Fibroblast of villous mesenchyme (primary cell): ENCODE measurements at regions not wholly inside any gene's neighbourhood (a gene's known extent, or its start where the extent isn't known, plus 50 kb on each side); places are given as distances from the start of the nearest gene placed in this dataset.

Source experiments
- DNase-seq: peaks from one replicate; pipeline ENCODE4 v3.0.0-alpha.2; 2010; ENCODE audit warnings: low read depth
- H3K4me3 ChIP-seq: 2 replicates; pipeline ENCODE4 v1.5.1; 2011; ENCODE audit warnings: low read depth, mild to moderate bottlenecking, low read length
- TF ChIP-seq, protein P1 (sequence below): IDR thresholded peaks from 2 replicates; pipeline ENCODE4 v1.5.1; 2012; ENCODE audit warnings: low read depth, mild to moderate bottlenecking, low read length; ENCODE audit not compliant: insufficient read depth

DNA sequence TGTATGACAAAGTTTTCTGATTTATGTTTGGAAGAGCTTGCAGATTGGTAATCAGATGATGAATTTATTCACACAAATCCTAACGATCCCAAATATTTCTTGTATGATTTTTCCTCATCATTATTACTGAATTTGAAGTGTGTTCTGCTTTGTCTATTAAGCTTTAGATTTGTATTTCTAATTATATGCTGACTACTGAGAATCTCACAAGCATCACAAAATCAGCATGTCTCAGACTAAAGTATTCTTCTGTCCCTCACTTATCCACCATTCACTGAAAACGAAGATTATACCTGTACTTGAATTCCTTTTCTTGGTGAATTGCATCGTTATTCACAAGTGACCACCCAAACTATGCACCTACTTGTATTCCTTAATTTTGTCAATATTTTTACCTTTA lies 796.3 kb upstream of the MAP3K7 start:
- DNase-seq, result no peak
- TF ChIP-seq, protein P1, sequence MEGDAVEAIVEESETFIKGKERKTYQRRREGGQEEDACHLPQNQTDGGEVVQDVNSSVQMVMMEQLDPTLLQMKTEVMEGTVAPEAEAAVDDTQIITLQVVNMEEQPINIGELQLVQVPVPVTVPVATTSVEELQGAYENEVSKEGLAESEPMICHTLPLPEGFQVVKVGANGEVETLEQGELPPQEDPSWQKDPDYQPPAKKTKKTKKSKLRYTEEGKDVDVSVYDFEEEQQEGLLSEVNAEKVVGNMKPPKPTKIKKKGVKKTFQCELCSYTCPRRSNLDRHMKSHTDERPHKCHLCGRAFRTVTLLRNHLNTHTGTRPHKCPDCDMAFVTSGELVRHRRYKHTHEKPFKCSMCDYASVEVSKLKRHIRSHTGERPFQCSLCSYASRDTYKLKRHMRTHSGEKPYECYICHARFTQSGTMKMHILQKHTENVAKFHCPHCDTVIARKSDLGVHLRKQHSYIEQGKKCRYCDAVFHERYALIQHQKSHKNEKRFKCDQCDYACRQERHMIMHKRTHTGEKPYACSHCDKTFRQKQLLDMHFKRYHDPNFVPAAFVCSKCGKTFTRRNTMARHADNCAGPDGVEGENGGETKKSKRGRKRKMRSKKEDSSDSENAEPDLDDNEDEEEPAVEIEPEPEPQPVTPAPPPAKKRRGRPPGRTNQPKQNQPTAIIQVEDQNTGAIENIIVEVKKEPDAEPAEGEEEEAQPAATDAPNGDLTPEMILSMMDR, result no peak

DNA sequence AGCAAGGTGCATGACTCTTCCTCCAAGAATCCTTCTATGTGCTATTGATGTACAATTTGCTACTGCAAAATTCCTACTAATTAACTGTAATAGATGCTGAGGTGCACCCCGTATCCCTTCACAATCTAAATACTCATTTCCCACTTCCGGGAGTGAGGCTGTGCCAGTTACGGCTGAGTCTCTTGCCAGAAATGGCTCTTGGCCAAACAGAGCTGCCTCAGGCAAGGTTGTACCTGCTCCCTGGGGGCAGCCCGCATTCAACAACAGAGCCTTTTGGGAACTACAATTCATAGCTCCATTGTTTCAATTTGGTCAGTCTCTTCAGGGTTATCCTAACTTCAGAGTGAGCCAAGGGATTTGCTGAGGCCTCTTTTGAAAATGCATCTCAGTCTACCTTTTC lies 789.8 kb upstream of the MAP3K7 start:
- TF ChIP-seq, protein P1, result no peak
- DNase-seq, result no peak
- H3K4me3 ChIP-seq, result no peak overlapping the region

More for the DNA sequence above, 796.3 kb upstream of the MAP3K7 start:
- H3K4me3 ChIP-seq, result no peak overlapping the region

- H3K4me3 ChIP-seq, result no peak overlapping the region
- TF ChIP-seq, protein P1, result no peak
- DNase-seq, result peak; percentile 9
These were observed 779.9 kb upstream of the MAP3K7 start for GRCh38 chr6:91366781-91367180.

GRCh38 chr6:91358986-91359385 lies 772.1 kb upstream of the MAP3K7 start:
- TF ChIP-seq, protein P1, result no peak
- H3K4me3 ChIP-seq, result no peak overlapping the region

GRCh38 chr6:91352878-91353277 lies 766.0 kb upstream of the MAP3K7 start:
- TF ChIP-seq, protein P1, result no peak
- peak; percentile 78 for DNase-seq
- no peak overlapping the region for H3K4me3 ChIP-seq

More at GRCh38 chr6:91358986-91359385, 772.1 kb upstream of the MAP3K7 start:
- DNase-seq, result no peak

DNA sequence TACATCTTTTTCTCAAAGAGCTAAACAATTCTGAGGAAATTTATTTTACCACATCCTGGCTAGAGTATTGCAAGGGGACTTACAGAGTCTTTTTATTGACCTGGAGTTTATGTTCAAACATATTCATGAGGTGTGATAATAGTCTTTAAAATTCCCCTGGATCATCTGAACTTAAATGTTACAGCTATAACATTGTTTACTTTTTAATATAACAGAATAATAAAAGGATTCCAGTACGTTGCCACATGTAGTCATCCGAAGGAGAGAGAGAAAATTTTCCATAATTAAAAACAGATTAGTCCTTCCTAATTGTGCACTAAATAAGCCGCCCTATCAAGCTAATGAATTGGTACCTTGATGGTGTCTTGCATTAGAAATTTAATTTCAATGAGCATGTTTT lies 765.4 kb upstream of the MAP3K7 start:
- DNase-seq, result peak; percentile 19
- TF ChIP-seq, protein P1, result no peak
- no peak overlapping the region for H3K4me3 ChIP-seq
